WI38 (cell line): ENCODE measurements at regions not wholly inside any gene's neighbourhood (a gene's known extent, or its start where the extent isn't known, plus 50 kb on each side); places are given as distances from the start of the nearest gene placed in this dataset.

Experiments used
- H3K4me3 ChIP-seq: 2 replicates; pipeline ENCODE4 v1.5.1; 2011; ENCODE audit warnings: low read depth, mild to moderate bottlenecking, control low read depth, low read length
- TF ChIP-seq, protein P1 (sequence below): IDR thresholded peaks from 2 replicates; pipeline ENCODE4 v1.5.1; 2012; ENCODE audit warnings: low read depth, mild to moderate bottlenecking, control low read depth, low read length

DNA sequence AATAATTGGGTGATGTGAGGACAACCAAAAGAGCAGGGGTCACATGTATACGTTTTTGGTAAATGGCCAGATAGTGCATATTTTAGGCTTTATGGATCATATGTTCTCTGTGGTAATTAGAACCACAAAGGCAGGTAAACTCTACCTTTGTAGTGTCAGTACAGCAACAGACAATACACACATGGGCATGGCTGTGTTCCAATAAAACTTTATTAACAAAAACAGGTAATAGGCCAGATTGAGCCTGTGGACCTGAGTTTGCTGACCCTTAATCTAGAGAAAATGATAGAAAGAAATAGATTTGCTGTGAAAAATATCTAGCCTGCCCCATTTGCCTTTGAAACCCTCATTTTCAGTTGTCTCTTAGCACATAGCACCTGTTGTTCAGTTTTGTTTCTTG, 177.2 kb upstream of the CXCR4 start:
- TF ChIP-seq, protein P1, sequence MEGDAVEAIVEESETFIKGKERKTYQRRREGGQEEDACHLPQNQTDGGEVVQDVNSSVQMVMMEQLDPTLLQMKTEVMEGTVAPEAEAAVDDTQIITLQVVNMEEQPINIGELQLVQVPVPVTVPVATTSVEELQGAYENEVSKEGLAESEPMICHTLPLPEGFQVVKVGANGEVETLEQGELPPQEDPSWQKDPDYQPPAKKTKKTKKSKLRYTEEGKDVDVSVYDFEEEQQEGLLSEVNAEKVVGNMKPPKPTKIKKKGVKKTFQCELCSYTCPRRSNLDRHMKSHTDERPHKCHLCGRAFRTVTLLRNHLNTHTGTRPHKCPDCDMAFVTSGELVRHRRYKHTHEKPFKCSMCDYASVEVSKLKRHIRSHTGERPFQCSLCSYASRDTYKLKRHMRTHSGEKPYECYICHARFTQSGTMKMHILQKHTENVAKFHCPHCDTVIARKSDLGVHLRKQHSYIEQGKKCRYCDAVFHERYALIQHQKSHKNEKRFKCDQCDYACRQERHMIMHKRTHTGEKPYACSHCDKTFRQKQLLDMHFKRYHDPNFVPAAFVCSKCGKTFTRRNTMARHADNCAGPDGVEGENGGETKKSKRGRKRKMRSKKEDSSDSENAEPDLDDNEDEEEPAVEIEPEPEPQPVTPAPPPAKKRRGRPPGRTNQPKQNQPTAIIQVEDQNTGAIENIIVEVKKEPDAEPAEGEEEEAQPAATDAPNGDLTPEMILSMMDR: no peak
- H3K4me3 ChIP-seq: no peak overlapping the region

DNA sequence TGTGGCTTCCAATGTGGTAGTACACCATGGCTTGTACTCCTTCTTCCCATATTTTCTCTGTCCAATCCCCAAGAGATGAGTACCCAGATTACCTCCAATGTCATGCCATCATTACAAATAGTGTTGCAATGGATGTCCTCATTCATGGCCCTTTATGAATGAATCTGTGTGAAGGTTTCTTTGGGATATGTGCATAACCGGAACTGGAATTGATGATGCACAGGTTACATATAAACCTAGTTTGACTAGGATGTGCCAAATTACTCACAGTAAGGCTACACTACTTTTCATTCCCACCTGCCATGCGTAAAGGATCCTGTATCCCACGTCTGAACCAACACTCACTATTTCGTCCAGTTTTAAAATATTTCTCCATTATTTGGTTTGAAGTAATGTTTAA, 173.9 kb upstream of the CXCR4 start:
- H3K4me3 ChIP-seq: no peak overlapping the region
- TF ChIP-seq, protein P1: no peak

DNA sequence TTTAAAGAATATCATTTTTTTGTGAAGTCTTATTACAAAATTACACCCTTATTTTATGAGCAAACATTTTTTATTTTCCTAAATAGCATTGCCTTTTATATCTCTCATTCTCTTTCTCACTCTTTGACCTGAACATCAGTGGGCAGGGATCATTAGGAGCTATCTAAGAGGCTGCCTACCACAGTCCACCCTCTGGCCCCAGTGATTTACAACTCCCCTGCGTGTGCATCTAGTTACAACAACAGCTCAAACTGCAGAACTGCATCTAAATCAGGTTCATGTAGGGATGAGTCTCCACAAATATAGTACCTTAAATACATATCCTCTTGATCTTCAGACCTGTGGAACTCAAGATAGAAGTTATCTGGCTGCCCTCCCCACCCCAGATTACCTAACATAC, 172.4 kb upstream of the CXCR4 start:
- TF ChIP-seq, protein P1: no peak
- no peak overlapping the region for H3K4me3 ChIP-seq

DNA sequence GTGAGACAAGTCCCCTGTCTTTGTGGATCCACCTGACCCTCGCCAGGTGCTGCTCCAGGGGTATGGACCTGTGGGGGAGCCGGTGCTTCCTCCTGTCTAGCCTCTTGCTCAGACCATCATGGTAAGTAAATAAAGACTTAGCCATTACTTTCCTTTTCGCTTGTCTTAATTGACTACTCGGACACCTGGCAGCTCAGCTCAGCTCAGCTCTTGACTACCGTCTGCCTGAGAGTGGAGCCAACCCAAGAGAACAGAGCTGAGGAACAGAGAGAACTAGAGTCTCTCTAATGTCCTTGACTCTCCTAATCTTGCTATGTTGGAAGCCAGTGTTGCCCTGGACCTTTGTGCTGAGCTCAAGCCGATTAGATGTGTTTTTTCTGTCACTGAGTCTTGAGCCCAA, 170.3 kb upstream of the CXCR4 start:
- TF ChIP-seq, protein P1: no peak
- H3K4me3 ChIP-seq: no peak overlapping the region

DNA sequence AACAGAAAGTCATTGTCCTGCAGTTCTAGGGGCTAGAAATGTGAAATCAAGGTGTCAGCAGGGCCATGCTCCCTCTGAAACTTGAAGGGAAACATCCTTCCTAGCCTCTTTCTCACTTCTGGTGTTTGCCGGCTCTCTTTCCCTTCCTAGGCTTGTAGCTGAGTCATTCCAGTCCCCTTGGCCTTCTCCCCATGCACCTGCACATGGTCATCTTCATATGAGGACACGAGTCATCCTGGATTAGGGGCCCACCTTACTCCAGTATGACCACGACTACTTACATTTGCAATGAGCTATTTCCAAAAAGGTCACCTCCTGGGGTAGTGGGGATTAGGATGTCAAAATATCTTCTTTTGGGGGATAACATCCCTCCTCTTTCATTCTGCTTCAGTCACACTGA, 168.5 kb upstream of the CXCR4 start:
- TF ChIP-seq, protein P1: no peak
- H3K4me3 ChIP-seq: no peak overlapping the region

DNA sequence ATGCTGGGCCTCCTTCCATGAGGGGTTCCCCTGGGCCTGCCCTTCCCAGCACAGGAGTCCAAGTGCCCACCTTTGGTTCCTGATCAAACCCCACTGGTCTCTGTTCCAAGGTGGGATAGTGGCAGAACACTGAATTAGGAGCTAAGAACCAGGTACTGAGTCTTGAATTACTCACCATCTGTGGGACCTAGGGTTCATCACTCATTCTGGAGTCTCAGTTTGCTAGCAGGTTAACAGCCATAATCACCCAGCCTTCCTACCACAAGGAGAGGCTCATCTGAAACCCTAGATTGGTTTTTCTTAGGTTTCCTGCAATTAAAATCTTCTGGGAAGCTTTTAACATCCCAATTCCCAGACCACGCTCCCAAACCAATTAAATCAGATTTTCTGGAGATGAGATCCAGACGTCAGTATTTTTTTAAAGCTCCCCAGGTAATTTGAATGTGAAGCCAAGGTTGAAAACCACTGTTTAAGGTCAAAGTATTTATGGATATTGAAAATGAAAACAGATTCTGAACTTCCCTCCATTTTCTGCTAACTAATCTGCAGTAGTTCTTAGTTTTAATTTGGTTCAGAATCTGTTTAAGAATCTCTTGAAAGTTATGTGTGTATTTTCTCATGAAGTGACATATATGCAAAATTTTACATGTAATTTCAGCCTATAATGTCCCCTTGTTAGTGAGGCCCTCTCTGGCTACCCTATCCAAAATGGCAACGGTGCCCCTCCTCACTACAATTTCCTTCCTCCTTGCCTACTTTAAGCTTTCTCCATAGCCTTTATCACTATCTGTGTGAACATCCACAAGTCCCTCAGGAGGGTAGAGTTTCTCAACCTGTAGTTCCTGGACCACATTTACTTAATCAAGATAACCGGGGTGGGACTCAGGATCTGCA, 166.5 kb upstream of the CXCR4 start:
- TF ChIP-seq, protein P1: no peak
- H3K4me3 ChIP-seq: no peak overlapping the region

DNA sequence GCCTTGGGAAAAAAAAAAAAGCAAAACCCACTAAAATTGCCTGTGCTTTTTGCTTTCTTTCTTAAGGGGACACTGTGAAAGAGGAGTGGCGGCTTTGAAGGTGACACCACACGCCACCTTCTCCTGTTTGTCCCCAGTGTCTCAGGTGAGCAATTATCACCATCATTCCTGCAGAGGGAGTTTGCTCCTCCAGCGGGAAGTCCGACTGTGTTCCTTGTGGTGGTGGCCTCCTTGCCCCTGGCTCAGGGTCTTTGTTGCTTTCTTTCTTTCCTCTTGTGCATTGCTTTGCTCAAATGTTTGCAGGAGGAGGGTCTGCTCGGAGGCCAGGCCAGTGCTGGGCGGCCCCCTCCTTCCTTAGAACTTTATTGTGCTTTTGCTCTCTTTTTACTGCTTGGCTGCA, 164.3 kb upstream of the CXCR4 start:
- H3K4me3 ChIP-seq: no peak overlapping the region
- TF ChIP-seq, protein P1: no peak
